GM12891 (cell line): ENCODE measurements at regions not wholly inside any gene's neighbourhood (a gene's known extent, or its start where the extent isn't known, plus 50 kb on each side); places are given as distances from the start of the nearest gene placed in this dataset.

Source experiments
- POLR2AphosphoS5 ChIP-seq: IDR thresholded peaks from 2 replicates; pipeline ENCODE4 v1.6.1; 2011; ENCODE audit warnings: low read depth, low read length, control low read depth
- TAF1 ChIP-seq: IDR thresholded peaks from 2 replicates; pipeline ENCODE4 v1.6.1; 2011; ENCODE audit warnings: low read depth, low read length, control low read depth

- TF ChIP-seq POLR2AphosphoS5, result no peak
- no peak for TF ChIP-seq TAF1
Measured at GRCh38 chr5:124962735-124963134, 216.3 kb upstream of the ZNF608 start.
